H7 (cell line): ENCODE measurements at regions not wholly inside any gene's neighbourhood (a gene's known extent, or its start where the extent isn't known, plus 50 kb on each side); places are given as distances from the start of the nearest gene placed in this dataset.
"Not testable (repeated sequence)": the region's sequence is repeated elsewhere in the genome, so short reads cannot be mapped to it uniquely, and the experiment has no call there.

Experiments used
- DNase-seq: peaks from one replicate; pipeline ENCODE4 v3.0.0; 2012
- H3K27me3 ChIP-seq: 2 replicates; pipeline ENCODE4 v1.6.0; 2011; ENCODE audit warnings: mild to moderate bottlenecking, low read length; ENCODE audit not compliant: control insufficient read depth, insufficient read depth
- H3K36me3 ChIP-seq: replicated peaks from 2 replicates; pipeline ENCODE4 v1.5.1; 2011; ENCODE audit warnings: low read length; ENCODE audit not compliant: control insufficient read depth, insufficient read depth
- H3K4me3 ChIP-seq: 2 replicates; pipeline ENCODE4 v1.5.1; 2011; ENCODE audit warnings: low read depth, mild to moderate bottlenecking, control low read depth, low read length, moderate library complexity; ENCODE audit not compliant: insufficient read depth

DNA sequence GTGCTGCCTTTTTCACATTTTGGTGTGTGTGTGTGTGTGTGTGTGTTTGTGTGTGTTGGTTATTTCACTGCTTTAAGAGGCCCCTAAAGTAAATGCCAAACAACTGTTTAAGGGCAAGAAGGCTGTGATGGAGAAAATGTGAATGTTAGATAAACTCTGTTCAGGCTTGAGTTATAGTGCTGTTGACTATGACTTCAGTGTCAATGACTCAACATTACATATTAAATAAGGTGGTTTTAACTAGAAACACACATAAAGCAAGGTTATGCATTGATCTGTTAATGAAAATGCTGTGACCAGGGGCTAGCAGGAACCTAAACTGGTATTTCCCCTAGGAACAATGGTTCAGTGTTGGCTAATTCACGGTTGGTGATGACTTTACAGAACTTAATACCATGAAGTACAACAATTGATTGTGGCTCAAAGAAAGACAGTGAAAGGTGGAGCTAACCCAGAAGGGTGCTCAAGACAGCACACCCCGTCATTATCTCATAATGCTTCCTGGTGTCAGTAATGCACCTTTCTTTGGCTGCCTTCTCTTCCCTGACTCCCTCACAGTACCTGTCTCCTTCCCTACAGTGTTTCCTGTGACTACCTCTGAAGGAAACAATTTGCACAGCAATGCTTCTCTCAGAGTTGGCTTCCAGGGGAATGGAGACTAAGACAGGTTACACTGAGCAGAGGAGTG, 116.1 kb downstream of the RIN2 start:
- Histone ChIP-seq H3K4me3 (no peak overlapping the region), H3K27me3 (no peaks in the 10 kb centered on the region), H3K36me3 (no peaks in the 10 kb centered on the region)
- DNase-seq = no peak

- DNase-seq = peak; percentile 18
- no peaks in the 10 kb centered on the region for H3K27me3 ChIP-seq
Measured at GRCh38 chr20:19875376-19876221, 117.5 kb downstream of the RIN2 start.

DNA sequence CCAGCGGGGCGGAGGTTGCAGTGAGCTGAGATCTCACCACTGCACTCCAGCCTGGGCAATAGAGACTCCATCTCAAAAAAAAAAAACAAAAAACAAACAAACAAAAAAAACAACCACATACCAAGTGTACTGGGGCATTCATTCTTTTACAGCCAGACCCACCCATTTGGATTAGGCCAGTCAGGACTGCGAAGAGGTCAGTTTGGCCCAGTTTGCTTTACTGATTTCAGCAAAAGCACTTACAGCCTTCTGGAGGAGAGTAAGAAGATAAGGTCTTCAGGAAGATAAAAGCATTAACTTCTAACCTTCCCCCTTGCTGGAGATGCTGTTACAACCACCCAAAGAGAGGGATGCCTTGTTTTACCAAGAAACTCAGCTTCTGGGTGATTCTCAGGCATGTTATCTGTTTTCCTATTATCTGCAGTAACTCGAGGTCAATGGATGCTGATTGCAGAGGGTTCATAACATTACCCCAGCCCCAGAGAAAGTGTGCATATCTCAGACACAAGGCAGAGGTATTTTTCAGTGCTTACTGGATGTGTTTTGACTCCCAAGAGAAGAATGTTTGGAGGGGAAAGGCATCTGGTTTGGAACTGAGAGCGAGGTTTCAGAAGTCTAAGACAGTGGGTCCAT, 118.9 kb downstream of the RIN2 start:
- Histone ChIP-seq H3K4me3 (no peak overlapping the region), H3K36me3 (no peaks in the 10 kb centered on the region), H3K27me3 (no peaks in the 10 kb centered on the region)
- no peak for DNase-seq

More at GRCh38 chr20:19875376-19876221, 117.5 kb downstream of the RIN2 start:
- Histone ChIP-seq H3K4me3 (no peak overlapping the region), H3K36me3 (no peaks in the 10 kb centered on the region)

DNA sequence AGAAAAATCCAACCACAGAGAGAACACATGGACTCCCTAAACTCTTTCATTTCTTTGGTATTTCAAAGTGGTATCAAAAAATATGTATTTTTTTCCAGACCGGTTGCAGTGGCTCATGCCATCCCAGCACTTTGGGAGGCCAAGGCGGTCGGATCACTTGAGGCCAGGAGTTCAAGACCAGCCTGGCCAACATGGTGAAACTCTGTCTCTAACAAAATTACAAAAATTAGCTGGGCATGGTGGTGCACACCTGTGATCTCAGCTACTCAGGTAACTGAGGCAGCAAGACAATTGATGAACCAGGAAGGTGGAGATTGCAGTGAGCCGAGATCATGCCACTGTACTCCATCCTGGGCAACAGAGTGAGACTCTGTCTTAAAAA, 121.8 kb downstream of the RIN2 start:
- not testable (repeated sequence) for DNase-seq, H3K4me3 ChIP-seq, H3K36me3 ChIP-seq, H3K27me3 ChIP-seq

DNA sequence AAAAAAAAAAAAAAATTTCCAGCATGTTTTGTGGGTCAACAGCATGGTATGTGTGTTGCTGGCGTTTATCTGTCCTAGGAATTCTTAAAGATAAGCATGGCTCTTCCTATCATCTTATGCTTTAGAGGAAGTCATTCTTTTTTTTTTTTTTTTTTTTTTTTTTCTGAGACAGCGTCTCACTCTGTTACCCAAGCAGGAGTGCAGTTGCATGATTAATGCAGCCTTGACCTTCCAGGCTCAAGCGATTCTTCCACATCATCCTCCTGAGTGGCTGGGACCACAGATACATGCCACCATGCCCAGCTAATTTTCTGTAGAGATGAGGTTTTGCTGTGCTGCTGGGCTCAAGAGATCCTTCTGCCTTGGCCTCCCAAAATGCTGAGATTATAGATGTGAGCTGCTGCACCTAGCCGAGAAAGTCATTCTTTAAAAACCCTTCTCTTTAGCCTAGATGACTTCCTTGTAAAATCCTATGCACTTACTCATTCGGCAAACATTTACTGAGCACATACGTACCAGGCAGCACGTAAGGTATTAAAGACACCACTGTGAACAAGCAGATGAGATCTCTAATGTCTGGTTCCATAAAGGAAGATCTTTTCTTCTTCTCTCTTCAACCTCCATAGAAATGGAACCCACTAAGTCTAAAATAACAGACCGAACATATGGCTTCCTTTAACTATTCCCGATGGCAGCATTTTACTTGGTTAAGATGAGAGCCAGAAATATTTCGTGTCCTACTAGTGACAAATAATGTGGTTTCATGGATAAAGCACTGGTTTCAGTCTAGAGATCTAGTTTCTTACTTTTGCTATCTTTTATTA, 122.4 kb downstream of the RIN2 start:
- Histone ChIP-seq H3K4me3 (no peak overlapping the region), H3K27me3 (no peaks in the 10 kb centered on the region)
- no peak for DNase-seq

DNA sequence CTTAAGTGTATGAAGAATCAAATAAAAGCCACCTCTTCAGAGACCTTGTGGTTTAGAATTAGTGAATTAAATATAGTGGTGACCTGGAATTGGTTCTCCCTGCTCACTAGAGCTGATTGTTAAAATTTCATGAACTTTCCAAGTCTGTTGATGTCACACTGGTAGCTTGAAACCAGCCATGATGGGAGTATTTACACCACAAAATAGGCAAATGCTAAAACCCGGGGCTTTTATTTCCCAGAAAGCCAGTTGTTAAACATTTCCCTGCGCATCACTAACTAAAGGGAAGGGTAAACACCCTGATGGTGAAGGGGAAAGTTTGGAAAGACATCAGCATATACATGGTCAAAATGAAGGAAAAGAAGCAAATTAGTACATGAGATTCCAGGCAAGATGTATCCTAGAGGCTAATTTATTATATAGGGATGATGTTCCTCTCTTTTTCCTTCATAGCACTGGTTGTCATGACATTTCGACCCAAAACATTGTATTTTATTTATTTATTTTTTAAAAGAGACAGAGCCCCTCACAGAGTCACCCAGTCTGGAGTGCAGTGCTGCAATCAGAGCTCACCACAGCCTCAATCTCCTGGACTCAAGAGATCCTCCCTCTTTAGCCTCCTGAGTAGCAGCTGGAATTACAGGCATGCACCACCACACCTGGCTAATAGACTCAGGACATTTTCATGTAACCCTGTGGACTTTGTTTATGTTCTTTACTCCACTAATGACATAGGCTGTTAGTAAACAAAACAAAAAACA, 123.2 kb downstream of the RIN2 start:
- Histone ChIP-seq H3K4me3 (no peak overlapping the region), H3K27me3 (no peaks in the 10 kb centered on the region), H3K36me3 (no peaks in the 10 kb centered on the region)
- DNase-seq = no peak

More for the DNA sequence above, 122.4 kb downstream of the RIN2 start:
- H3K36me3 ChIP-seq = no peaks in the 10 kb centered on the region

- no peak overlapping the region for H3K4me3 ChIP-seq
- no peaks in the 10 kb centered on the region for H3K27me3 ChIP-seq
- no peak for DNase-seq
- H3K36me3 ChIP-seq = no peaks in the 10 kb centered on the region
Measured at GRCh38 chr20:19881990-19882389, 123.9 kb downstream of the RIN2 start.

GRCh38 chr20:19882446-19882845, 124.4 kb downstream of the RIN2 start:
- no peaks in the 10 kb centered on the region for H3K36me3 ChIP-seq
- no peak overlapping the region for H3K4me3 ChIP-seq
- DNase-seq = no peak
- H3K27me3 ChIP-seq = no peaks in the 10 kb centered on the region

DNA sequence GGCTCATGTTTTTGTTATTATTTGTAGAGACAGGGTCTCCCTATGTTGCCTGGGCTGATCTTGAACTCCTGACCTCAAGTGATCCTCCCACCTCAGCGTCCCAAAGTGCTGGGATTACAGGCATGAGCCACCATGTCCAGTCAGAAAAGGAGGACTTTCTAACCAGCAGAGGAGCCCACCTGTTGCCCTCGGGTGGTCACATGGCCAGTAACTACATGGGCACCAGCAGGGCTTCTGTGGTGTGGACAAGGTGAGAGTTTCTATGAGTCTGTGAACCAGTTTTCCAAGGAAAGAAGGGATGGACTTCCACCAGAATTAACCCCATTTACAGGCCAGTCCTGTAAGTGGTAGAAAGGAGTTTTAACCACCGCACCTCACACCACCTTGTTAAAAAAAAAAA, 125.4 kb downstream of the RIN2 start:
- H3K4me3 ChIP-seq = no peak overlapping the region
- no peaks in the 10 kb centered on the region for H3K36me3 ChIP-seq
- no peaks in the 10 kb centered on the region for H3K27me3 ChIP-seq
- no peak for DNase-seq

DNA sequence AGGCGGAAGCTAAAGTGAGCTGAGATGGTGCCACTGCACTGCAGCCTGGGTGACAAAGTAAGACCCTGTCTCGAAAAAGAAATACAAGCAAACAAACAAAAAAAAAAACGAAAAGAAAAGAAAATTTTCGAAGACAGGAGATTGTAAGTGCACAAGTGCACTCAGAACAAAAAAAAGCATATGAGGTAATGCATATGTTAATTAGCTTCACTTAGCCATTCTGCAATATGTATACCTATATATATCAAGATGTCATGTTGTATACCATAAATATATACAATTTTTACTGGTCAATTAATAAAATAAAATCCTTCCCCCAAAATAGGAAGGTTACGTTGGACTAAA, 127.5 kb downstream of the RIN2 start:
- Histone ChIP-seq H3K36me3 (no peaks in the 10 kb centered on the region), H3K4me3 (no peak overlapping the region), H3K27me3 (no peaks in the 10 kb centered on the region)
- DNase-seq = no peak

DNA sequence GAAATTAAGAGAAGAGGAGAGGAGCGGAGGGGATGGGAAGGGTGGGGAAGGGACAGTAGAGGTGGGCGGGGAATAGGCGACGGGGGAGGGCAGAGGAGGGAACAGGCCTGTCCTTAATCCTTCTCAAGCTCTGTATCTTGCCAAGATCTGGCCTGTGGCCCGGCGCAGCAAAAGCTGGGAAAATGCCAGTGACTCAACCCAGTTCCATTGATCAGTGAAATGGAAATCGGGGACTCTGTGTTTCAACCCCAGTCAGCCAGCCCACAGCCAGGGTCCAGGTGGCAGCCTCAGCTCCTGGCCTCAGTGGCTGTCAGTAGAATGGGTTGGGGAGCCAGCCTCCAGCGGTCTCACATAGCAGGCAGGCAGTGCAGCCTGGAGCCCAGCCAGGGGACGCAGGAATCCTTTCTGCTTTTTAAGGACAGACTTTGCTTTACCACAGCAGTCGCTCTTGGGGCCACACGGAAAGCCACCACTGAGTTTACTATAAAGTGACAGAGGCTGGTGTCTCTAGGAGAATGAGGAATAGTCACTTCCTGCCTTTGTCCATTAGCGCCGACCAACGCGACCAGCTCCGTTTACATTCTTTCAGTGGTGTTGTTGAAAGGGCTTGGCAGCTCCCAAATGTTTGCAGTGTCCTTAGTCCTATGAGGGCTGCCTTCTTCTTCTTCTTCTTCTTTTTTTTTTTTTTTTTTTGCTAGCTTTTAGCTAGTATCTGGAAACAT, 128.0 kb downstream of the RIN2 start:
- no peak for DNase-seq
- Histone ChIP-seq H3K36me3 (no peaks in the 10 kb centered on the region), H3K27me3 (no peaks in the 10 kb centered on the region), H3K4me3 (no peak overlapping the region)

GRCh38 chr20:19886661-19887288, 128.7 kb downstream of the RIN2 start:
- peak; percentile 58 for DNase-seq
- no peaks in the 10 kb centered on the region for H3K36me3 ChIP-seq
- no peak overlapping the region for H3K4me3 ChIP-seq
- H3K27me3 ChIP-seq = no peaks in the 10 kb centered on the region
